LoVo (cell line): ENCODE measurements at regions not wholly inside any gene's neighbourhood (a gene's known extent, or its start where the extent isn't known, plus 50 kb on each side); places are given as distances from the start of the nearest gene placed in this dataset.
"Not testable (repeated sequence)": the region's sequence is repeated elsewhere in the genome, so short reads cannot be mapped to it uniquely, and the experiment has no call there.

Experiments
- DNase-seq: peaks from one replicate; pipeline ENCODE4 v3.0.0-alpha.2; 2016; ENCODE audit warnings: low spot score

DNA sequence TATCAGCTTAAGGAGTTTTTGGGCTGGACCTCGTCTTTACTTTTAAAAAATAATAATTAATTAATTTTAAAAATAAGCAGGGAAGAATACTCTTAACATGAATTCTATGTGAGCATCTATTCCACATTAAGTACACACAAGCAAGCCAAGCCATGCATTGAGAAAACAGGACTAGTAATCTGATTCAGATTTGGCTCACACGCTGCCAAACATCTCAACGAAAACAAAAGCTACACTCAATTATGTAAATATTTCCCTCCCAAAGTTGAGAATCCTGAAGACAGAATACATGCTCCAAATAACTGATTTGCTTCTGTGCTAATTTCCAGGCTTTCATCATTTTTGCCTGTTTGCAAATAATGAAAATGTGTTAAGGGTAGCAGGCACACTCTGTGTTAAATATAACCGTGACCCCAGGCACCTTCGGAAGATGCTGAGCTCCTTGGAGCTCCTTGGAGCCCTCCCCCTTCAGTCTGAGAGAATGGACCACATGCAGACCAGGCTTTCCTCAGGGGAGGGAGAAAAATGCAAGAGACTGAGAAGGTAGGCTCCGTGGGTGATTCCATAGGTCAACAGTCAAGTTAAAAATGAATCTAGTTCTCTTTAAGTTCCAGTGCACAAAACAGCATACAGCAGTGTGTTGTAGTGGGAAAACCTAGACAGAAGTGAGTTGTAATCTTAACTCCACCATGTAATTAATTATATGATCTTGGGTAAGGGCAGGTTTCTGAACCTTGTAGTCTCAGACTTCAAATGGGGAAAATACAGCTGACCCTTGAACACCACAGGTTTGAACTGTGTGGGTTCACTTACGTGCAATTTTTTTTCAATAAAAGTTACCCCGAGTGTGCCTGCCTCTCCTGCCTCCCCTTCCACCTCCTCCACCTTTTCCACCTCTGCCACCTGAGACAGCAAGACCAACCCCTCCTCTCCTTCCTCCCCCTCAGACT, 161.3 kb upstream of the RREB1 start:
- DNase-seq: no peak

DNA sequence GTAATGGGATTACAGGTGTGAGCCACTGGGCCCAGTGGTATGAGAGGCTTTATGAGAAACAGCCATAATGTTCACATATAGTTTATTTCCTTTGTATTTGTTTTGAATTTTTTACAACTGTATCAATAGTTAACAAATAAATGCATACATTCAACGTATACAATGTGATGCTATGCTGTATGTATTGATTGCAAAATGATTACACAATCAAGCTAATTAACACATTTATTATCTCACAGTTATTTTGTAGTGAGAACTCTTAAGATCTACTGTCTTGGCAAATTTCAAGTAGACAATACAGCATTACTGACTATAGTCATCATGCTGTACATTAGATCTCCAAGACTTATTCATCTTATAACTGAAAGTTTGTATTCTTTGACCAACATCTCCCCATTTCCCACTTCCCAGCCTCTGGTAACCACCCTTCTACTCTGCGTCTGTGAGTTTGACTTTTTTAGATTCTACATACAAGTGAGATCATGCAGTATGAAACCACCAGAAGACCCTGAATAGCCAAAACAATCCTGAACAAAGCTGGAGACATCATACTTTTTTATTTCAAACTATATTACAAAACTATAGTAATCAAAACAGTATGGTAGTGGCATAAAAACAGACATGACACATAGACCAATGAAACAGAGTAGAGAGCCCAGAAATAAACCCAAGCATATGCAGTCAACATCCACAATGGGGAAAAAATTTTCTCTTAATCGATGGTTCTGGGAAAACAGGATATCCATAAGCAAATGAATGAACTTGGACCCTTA, 157.2 kb upstream of the RREB1 start:
- no peak for DNase-seq

DNA sequence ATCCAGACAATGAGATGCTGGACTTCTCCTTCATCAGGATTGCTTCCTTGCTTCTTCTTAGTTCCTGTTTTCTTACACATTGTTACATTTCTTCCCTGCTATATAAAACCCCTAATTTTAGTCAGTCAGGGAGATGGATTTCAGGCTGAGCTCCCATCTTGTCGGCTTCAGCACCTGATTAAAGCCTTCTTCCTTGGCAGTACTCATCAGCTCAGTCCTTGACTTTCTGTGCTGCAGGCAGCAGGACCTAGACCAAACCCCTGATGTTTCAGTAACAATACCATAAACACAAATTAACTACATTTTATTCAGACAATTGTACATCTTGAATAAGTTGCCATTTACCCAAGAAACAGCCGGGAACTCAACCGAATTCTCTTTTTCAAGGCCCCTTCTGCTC, 156.4 kb upstream of the RREB1 start:
- DNase-seq: no peak

DNA sequence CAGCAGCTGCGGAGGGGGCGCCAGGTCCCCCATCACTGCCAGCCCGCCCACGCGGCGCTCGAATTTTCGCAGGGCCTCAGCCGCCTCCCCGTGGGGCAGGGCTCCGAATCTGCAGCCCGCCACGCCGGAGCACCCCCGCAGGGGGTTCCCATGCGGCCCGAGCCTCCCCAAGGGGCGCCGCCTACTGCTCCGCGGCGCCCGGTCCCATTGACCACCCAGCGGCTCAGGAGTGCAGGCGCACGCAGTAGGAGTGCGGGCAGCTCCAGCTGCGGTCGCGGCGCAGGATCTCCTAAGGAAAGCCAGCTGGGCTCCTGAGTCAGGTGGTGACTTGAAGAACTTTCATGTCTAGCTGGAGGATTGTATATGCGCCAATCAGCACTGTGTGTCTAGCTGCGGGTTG, 155.3 kb upstream of the RREB1 start:
- no peak for DNase-seq

DNA sequence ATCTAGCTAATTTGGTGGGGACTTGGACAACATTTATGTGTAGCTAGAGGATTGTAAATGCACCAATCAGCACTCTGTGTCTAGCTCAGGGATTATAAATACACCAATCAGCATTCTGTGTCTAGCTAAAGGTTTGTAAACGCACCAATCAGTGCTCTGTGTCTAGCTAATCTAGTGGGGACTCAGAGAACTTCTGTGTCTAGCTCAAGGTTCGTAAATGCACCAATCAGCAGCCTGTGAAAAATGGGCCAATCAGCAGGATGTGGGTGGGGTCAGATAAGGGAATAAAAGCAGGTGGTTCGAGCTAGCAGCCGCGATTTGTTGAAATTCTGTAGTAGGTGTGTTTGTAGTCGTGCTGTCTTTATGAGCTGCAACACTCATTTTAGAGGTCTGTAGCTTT, 154.8 kb upstream of the RREB1 start:
- DNase-seq: not testable (repeated sequence)

DNA sequence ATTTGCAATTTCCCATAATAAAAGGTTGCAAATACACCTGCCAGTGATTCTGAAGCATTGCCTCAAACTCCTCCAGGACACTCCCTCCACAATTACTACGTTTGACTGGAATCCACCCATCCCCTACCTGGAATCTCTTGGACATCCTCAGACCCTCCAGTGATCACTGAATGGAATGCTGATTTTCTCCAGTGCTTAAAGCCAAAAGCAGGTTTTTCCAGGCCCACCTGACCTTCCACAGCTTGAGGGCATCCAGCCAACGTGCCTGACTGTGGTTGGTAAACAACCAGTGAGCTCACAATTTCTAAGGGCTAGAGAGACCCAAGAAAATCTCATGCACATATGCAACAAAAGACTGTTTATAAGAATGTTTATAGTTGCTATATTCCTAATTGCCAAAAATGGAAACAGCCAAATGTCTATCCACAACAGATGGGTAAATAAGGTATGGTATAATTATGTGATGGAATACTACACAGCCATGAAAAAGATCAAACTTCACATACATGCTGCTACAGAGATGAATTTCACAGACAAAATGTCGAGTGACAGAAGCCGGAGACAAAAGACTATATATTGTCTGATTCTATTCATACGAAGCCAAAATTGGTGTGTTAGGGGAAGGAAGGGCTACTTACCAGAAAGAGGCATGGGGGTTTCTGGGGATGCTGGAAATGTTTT, 147.1 kb upstream of the RREB1 start:
- DNase-seq: no peak

DNA sequence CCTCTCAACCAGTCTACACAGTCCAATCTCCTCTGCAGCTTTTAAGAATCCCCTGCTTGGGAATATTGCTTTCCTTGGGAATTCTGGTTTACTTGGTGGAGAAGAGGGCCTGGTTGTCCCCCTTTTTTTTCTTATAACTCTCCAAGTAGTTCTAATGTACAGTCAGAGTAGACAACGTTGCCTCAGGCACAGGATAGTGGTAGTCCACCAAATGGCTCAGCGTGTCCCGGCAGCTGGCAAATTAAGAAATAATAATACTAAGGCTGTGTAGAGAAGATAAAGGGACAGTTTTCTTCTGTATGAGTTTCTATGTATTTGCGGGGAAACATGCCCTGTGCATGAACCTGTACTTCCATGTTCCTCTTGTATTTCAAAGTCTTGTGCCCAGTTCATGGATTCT, 145.7 kb upstream of the RREB1 start:
- DNase-seq: no peak

DNA sequence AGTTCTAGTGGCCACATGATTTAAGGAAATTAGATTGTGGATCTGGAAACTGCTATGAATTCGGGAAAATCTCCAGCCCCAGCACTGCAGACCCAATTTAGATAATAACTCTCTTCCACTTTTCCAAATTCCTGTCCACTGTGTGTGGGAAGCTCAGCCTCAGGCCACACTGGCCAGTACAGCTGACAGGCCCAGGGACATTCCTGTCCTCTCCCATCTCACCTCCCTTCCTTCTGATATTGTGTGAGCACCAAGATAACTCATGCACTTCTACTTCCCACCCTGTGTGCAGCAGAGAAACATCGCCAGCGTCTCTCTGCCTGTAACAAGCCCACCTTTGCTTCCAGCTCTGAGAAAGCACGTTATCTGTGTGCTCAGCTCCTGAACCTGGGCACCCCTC, 145.1 kb upstream of the RREB1 start:
- no peak for DNase-seq

DNA sequence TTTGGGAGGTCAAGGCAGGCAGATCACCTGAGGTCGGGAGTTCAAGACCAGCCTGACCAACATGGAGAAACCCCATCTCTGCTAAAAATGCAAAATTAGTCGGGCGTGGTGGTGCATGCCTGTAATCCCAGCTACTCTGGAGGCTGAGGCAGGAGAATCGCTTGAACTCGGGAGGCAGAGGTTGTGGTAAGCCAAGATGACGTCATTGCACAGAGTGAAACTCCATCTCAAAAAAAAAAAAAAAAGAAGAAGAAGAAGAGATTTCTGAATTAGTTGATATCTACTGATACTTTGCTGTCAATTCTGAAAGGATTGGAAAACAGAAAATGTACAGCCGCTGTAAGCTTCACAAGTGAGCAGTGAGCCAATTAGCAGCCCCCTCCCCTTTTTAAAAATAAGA, 144.4 kb upstream of the RREB1 start:
- not testable (repeated sequence) for DNase-seq

DNA sequence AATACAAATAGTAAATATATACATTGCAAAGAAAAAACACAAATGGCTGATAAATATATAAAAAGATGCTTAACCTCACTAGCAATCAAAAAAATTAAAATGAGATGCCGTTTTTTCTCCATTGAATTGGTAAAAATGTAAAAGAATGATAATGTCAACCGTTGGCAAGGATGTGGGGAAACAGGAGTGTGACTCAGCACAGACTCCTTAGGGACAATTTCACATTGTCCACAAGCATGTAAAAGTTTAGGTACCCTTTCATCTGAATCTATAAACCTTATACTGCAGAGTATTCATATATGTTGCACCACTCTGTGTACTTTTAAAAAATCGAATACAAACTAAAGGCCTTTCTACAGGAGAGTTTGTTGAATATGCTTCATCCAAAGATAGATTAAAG, 143.1 kb upstream of the RREB1 start:
- no peak for DNase-seq

DNA sequence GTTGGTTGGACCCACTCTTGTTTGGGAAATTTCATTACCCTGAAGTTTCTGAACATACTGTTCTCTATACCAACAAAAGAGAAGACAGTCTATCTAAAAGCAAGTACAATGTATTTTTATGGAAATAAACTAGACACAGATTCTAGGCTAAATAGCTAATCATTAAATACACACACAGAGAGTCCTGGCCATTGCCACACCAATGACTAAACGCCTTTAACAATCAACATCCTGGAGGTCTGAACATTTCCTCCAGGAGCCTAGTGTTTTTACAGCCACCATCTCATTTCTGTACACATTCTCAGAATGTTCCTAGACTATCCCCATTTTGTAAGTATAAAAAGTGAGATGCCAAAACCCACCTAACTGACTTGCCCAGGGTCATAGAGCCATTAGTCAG, 141.6 kb upstream of the RREB1 start:
- DNase-seq: no peak

DNA sequence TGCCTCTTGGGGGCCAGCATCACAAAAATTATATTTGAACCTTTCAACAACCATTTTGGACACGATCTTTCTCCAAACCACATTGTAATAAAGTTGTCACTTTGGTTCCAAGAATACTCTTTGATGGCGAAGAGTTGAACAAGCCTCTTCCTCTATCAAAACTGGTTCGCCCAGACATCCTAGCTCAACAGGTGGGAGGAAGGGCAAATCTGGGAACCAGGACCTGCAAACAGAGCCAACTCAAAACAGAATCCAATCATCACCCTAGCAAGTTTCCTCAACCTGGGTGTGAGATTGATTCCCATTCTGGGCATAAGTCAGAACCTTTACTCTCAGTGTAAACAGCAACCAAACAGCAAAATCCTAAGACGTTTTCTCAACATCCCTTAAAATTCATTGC, 141.2 kb upstream of the RREB1 start:
- DNase-seq: no peak

DNA sequence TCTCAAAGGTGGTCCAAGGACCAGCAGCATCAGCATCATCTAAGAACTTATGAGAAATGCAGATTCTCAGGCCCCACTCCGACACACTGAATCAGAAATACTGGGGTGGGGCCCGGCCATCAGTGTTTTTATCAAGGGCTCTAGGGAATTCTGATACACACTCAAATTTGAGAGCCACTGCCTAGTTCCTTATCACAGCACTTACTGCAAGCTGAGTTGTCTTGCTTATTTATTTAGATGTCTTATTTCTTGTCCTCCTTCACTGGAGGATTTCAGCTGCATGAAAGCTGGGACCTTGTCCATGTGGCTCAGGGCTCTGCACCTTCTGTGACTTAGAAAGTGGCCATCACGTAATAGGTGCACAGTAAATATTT, 139.4 kb upstream of the RREB1 start:
- no peak for DNase-seq

DNA sequence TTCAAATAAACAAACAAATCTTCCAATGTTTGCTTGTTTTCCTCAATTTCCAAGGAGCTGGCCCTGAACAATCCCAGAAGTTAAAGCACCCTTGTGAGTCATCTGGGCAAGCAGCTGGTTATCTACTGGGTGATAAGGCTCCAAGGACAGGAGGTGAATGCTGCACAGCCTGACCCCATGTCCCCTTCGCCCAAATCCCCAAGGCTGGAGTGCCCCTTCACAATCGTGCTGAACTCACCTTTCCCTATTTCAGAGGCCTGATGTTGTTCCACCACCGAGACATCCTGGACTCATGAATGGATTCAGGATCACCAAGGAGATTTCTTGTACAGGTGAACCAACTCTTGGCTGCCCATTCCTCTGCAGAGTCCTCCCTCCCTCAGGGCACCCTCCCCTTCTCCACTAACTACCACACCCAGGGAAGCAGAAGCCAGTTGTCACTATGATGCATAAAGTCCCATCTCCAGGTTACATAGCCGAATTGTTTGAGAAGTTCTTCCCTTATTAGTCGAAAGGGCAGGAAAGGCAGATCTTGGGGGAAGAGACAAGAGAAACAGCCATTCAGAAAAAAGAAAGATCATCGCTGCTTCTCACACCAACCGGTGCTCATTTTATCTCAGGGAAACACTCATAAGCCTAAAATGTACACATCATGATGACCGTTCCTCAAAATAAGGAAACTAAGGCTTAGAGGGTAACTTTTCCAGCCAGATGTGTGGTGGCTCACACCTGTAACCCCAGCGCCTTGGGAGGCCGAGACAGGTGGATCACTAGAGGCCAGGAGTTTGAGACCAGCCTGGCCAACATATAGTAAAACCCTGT, 138.8 kb upstream of the RREB1 start:
- no peak for DNase-seq

DNA sequence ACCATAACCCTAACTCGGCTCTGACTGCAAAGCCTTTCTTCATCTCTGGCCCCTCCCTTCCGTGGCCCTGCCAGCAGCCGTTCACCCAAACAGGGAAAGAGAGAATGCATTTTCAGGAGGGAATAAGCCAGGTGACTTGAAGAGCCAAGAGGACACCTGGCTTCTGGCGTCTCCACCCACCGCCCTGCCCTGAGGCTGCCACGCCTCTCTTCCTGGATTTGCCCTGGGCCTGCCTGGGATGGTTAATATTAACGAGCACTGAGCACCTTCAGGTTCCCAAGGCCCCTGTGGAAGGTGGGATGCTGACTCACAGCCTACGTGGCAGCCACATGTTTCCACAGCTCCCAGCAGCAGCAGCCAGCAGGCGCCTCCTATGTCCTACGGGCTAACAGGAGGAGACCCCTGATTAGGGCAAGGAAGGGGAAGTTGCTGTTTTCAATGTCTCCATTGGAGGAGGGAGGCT, 138.0 kb upstream of the RREB1 start:
- DNase-seq: peak; percentile 95

DNA sequence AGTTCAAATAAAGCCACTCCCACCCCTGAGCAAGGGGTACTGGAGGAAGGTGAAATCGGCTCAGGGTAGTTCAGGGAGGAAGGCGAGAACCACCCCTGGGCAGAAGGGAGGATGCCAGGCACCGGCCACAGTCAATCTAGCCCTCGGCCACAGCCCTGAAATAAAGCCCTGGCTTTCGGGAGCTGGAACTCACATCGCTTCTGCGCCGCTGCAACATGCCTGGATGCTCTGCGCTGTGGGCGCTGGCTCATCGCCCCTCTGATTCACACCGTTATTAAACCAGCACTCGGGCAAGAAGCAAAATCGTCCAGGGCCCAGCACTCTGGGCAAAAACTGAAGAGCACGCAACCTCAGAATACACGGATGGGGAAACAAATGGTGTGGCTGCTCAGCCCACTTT, 136.9 kb upstream of the RREB1 start:
- no peak for DNase-seq

DNA sequence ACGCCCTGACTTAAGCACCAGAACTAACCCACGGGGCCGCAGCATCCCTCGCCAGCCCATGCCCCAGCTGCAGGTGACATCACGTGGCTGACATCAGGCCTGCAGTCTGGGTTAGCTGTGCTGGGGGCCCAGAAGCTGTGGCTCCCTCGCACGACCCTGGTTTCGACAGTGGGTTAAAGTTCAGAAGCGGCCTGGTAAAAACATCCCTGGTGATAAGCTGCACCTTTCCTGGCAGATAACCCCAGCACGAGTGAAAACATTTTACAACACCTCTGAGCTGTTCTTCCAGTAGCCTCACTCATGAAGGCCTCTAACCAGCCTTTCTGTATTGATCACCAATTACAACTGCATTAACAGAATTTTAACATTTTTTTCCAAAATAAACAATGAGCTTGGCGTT, 136.4 kb upstream of the RREB1 start:
- no peak for DNase-seq

DNA sequence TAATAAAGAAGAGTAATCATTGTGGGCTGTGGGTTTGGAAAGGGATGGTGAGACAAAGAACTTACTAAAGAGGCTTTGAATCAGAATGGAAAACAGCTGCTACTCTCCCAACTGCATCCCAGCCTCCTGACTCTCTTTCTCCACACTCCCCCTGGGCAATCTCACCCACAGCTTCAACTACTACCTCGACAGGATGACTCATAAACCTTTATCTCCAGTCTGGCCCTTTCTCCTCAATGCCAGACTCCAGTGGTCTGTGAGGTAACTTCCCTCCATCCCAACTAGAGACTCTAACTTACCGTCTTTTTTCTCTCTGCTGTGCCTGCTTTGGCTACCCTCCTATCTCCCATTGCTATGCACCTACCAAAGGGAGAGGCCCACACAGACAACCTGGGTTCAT, 135.3 kb upstream of the RREB1 start:
- peak; percentile 32 for DNase-seq

DNA sequence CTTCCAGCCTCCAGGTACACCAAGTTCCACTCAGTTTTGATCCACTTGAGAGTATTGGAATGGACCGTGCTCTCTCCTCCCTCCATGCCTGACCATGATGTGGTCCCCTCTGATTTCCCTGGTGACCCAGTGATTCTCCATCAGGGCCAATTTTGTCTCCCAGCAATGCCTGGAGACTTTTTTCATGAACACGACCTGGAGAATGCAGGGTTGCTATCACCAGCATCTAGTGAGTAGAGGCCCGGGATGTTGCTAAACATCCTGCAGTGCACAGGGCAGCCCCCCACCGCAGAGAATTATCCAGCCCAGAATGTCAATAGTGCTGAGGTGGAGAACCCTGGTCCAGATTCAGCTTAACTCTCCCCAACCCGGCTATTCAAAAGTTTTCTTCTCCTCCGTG, 134.0 kb upstream of the RREB1 start:
- DNase-seq: no peak

DNA sequence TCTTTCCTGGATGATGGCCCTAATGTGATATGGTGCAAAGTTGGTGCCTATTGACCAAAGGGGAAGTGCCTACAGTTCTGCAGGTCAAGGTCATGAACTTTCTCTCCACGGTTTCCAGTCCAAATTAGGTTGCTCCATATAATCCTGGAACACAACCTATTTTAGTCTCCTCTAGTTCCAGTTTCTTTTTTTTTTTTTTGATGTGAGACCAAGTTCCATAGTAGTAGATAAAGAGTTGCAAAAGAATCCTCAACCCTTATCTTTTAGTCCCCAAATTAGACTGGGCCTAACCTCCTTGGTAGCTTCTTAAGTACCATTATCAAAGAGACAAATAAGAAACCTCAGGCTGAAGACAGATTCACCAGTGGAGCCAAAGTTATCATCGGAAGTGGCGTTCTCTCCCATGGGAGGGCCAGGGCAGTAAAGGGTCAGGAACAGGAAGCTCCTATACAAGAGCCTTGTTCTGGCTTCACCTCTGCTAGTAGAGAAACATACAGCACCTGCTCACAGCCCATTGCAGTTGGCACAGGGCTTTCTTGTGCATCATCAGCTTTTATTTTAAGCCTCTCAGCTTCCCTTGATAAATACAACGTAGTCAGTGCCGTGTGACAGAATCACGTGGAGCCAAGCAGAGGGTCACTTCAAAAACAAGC, 132.2 kb upstream of the RREB1 start:
- DNase-seq: no peak

DNA sequence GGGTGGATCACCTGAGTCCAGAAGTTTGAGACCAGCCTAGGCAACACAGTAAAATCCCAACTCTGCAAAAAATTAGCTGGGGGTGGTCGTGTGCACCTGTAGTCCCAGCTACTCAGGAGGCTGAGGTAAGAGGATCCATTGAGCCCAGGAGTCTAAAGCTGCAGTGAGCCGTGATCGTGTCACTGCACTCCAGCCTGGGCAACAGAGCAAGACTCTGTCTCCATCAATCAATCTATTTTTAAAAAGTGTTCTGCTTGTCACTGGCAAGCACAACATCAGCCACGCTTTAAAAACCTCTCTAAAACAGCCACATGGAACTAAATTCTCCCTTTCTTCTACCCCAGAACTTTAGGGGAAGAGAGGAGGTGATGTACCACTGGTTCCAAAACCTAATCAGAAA, 131.6 kb upstream of the RREB1 start:
- no peak for DNase-seq
